ENCODE measurements at regions not wholly inside any gene's neighbourhood (a gene's known extent, or its start where the extent isn't known, plus 50 kb on each side); places are given as distances from the start of the nearest gene placed in this dataset.

DNA sequence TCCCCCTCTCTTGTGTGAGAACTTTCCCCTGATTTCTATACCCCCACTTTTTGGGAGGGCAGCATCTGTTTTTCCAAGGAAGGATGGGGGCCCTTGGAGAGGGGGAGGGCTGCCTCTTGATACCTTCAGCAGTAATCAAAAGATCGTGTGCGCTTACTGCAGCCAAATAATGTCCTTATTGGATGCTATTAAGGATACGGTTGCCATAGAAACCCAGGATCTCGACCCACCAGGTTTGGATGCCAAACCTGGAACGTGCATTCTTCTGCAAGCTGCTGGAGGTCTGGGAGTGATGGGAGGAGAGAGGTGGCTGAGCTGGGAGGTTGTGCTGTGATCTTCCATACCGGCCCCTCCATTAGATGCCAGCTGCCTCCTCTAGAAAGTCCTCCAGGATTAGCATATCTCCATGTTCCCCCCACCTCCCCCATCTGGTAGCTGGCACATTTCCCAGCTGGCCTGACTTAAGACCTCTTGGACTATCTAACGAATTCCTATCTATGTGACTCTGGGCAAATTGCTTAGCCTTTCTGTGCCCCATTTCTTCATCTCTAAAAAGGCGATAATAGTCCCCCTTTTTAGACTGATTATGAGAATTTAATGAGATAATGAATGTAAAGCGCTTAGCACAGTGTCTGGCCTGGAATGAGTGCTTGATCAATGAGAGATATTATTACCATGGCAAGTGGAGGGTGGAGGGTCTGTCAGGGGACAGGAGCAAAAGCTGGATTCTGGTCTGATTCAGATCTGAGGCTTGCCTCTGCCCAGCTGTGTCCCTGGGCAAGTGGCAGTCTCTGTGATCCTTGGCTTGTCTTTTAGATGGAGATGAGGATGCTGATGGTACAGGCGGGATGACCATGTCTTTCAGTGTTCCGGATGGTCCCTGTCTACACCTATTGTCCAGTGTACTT, 78.5 kb upstream of the PCBD1 start:
- no peaks in the 10 kb centered on the region for H3K36me3 ChIP-seq
- DNase-seq, result peak; percentile 56
- H3K27ac ChIP-seq, result peak overlapping the region; percentile 75
- H3K27me3 ChIP-seq (ENCODE audit: insufficient read depth, low read depth, severe bottlenecking), result no peaks in the 10 kb centered on the region
- no peaks in the 10 kb centered on the region for H3K9me3 ChIP-seq (ENCODE audit: severe bottlenecking)
- TF ChIP-seq, protein P1, sequence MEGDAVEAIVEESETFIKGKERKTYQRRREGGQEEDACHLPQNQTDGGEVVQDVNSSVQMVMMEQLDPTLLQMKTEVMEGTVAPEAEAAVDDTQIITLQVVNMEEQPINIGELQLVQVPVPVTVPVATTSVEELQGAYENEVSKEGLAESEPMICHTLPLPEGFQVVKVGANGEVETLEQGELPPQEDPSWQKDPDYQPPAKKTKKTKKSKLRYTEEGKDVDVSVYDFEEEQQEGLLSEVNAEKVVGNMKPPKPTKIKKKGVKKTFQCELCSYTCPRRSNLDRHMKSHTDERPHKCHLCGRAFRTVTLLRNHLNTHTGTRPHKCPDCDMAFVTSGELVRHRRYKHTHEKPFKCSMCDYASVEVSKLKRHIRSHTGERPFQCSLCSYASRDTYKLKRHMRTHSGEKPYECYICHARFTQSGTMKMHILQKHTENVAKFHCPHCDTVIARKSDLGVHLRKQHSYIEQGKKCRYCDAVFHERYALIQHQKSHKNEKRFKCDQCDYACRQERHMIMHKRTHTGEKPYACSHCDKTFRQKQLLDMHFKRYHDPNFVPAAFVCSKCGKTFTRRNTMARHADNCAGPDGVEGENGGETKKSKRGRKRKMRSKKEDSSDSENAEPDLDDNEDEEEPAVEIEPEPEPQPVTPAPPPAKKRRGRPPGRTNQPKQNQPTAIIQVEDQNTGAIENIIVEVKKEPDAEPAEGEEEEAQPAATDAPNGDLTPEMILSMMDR (IDR thresholded peaks at IDR 0.05; ENCODE audit: low read depth, low read length), result no peak
- no peak overlapping the region for H3K4me3 ChIP-seq (ENCODE audit: low read depth, low read length)

DNA sequence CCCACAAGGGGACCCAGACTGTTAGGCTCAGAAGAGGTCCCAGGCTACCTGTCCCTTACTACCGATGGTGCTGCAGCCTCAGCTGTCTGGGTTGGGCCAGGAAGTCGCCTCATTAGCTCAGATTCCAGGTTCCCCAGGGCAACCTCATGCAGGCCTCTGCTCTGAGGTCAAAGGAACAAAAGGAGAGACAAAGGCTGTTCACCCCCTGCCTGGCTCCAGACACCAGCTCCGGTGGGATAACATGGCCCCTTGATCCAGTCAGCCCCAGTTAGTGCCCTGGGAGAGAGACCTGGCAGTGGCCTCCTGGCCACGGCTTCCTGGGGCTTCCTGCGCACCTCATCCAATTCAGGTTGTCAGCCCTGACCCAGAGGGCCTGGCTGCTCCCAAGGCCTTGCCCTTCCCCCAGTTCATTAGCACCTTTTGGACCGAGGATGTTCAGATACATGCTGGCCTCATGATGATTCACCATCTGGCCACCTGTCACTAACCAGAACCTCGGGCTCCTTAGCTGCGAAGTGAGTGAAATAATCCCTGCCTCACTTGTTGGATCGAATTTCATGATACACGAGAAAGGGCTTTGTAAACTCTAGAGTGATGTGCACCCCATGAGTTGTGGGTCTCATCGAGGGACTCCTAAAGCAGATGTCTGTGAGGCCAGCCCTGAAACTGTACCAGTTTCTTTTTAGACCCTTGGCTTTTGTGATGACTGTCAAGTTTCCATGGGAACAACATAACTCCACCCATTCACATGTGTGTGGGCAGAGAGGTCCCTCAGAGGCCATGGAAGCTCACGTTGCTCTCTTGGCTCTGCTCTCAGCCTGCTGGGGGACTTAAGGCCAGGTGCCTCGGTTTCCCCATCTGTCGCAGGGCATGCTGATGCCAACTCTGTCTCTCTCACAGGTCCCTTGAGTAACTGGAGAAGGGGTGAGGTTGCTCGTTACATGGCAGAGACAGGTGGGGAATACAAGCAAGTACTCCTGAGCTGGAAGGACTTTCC, 79.5 kb upstream of the PCBD1 start:
- Histone ChIP-seq H3K9me3 (ENCODE audit: severe bottlenecking) (peaks cover 4% of the 10 kb centered on the region), H3K27me3 (ENCODE audit: insufficient read depth, low read depth, severe bottlenecking) (no peaks in the 10 kb centered on the region), H3K36me3 (no peaks in the 10 kb centered on the region), H3K27ac (peak overlapping the region; percentile 75), H3K4me3 (ENCODE audit: low read depth, low read length) (no peak overlapping the region)
- DNase-seq, result peak; percentile 83
- TF ChIP-seq, protein P1 (IDR thresholded peaks at IDR 0.05; ENCODE audit: low read depth, low read length), result no peak

DNA sequence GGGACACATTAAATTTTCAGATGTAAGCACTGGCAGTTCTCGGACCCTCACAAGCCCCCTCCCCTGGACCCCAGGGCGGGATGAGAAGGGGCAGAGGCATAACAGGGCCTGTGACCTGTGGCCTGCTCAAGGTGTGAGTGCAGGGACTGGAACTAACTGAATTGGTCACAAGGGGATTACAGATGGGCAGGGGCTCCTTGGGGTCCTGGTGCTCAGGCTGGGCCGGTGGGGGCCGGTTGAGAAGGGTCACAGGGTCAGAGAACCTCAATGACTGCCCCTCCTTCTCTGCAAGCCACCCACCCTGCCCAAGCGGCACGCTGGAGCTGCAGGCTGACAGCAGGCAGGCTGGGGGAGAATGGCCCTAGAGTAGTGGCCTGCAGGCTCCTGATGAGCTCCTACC, 80.8 kb upstream of the PCBD1 start:
- TF ChIP-seq, protein P1 (IDR thresholded peaks at IDR 0.05; ENCODE audit: low read depth, low read length), result no peak
- no peak overlapping the region for H3K4me3 ChIP-seq (ENCODE audit: low read depth, low read length)

DNA sequence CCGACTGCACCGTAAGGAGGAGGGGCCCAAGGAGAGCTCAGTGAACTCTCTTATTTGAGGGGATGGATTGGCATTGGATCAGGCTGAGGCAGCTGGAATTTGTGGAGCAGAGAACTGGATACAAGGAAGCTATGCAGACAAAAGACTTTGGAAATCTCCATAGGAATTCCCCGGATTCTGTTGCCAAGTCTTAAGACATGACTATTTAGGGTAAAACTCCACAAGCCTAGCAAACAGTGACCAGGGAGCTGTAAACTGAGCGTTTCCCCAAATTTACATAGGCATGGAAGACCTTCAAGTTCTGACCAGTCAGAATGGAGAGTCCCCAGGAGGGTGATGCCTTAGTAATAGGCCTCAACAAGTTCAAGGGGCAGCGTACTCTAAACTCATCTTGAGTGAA, 82.5 kb upstream of the PCBD1 start:
- H3K27me3 ChIP-seq (ENCODE audit: insufficient read depth, low read depth, severe bottlenecking), result no peaks in the 10 kb centered on the region
- peaks cover 4% of the 10 kb centered on the region for H3K9me3 ChIP-seq (ENCODE audit: severe bottlenecking)
- no peaks in the 10 kb centered on the region for H3K36me3 ChIP-seq
- TF ChIP-seq, protein P1 (IDR thresholded peaks at IDR 0.05; ENCODE audit: low read depth, low read length), result no peak
- no peak for DNase-seq
- H3K27ac ChIP-seq, result no peak overlapping the region
- no peak overlapping the region for H3K4me3 ChIP-seq (ENCODE audit: low read depth, low read length)

More for the DNA sequence above, 80.8 kb upstream of the PCBD1 start:
- Histone ChIP-seq H3K27me3 (ENCODE audit: insufficient read depth, low read depth, severe bottlenecking) (no peaks in the 10 kb centered on the region), H3K27ac (peak overlapping the region; percentile 75), H3K36me3 (no peaks in the 10 kb centered on the region), H3K9me3 (ENCODE audit: severe bottlenecking) (peaks cover 4% of the 10 kb centered on the region)
- DNase-seq, result no peak

DNA sequence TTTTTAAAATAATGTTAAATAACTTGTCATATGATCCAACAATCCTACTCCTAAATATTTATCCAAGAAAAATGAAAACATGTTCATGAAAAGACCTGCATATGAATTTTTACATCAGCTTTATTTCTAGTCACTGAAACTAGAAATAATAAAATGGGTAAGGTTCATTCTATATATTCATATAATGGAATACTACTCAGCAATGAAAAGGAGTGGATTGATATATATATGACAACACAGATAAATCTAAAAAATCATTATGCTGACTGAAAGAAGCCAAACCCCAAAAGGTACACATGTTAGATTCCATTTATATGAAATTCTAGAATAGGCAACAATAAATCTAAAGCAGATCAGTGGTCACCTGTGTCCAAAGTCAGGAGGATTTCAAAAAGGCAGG, 84.9 kb upstream of the PCBD1 start:
- Histone ChIP-seq H3K9me3 (ENCODE audit: severe bottlenecking) (peaks cover 4% of the 10 kb centered on the region), H3K36me3 (no peaks in the 10 kb centered on the region), H3K27ac (no peak overlapping the region), H3K27me3 (ENCODE audit: insufficient read depth, low read depth, severe bottlenecking) (no peaks in the 10 kb centered on the region), H3K4me3 (ENCODE audit: low read depth, low read length) (no peak overlapping the region)
- TF ChIP-seq, protein P1 (IDR thresholded peaks at IDR 0.05; ENCODE audit: low read depth, low read length), result no peak
- DNase-seq, result no peak
